ENCODE measurements at regions not wholly inside any gene's neighbourhood (a gene's known extent, or its start where the extent isn't known, plus 50 kb on each side); places are given as distances from the start of the nearest gene placed in this dataset.

- TF ChIP-seq, protein P1, sequence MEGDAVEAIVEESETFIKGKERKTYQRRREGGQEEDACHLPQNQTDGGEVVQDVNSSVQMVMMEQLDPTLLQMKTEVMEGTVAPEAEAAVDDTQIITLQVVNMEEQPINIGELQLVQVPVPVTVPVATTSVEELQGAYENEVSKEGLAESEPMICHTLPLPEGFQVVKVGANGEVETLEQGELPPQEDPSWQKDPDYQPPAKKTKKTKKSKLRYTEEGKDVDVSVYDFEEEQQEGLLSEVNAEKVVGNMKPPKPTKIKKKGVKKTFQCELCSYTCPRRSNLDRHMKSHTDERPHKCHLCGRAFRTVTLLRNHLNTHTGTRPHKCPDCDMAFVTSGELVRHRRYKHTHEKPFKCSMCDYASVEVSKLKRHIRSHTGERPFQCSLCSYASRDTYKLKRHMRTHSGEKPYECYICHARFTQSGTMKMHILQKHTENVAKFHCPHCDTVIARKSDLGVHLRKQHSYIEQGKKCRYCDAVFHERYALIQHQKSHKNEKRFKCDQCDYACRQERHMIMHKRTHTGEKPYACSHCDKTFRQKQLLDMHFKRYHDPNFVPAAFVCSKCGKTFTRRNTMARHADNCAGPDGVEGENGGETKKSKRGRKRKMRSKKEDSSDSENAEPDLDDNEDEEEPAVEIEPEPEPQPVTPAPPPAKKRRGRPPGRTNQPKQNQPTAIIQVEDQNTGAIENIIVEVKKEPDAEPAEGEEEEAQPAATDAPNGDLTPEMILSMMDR (IDR thresholded peaks at IDR 0.05; ENCODE audit: insufficient read depth, low read depth, low read length): no peak
- no peak for TF ChIP-seq EZH2 (IDR thresholded peaks at IDR 0.05; ENCODE audit: insufficient read depth, low read length)
Observed at GRCh38 chr6:141867767-141868166, 265.0 kb upstream of the GJE1 start.
